Testis (tissue), 2 donors: ENCODE measurements at regions not wholly inside any gene's neighbourhood (a gene's known extent, or its start where the extent isn't known, plus 50 kb on each side); places are given as distances from the start of the nearest gene placed in this dataset.
A peak's percentile ranks its signal among the peaks of the same experiment; 100 is the strongest.
"Not testable (repeated sequence)": the region's sequence is repeated elsewhere in the genome, so short reads cannot be mapped to it uniquely, and the experiment has no call there.

Source experiments
- DNase-seq: peaks from one replicate; pipeline ENCODE4 v3.0.0-alpha.2; 2019
- H3K27ac ChIP-seq, 2 donors: fragments of 200-600 bp; sonication (generic); one replicate each; pipeline ENCODE4 v1.5.1; 2019
- H3K27me3 ChIP-seq: fragments of 200-600 bp; sonication (generic); one replicate; pipeline ENCODE4 v1.5.1; 2019
- H3K36me3 ChIP-seq: fragments of 200-600 bp; sonication (generic); one replicate; pipeline ENCODE4 v1.5.1; 2017; ENCODE audit warnings: low read depth; ENCODE audit errors: missing control alignments
- H3K4me1 ChIP-seq: fragments of 200-600 bp; sonication (generic); one replicate; pipeline ENCODE4 v1.5.1; 2019
- H3K4me3 ChIP-seq, 2 donors: fragments of 200-600 bp; sonication (generic); one replicate each; pipeline ENCODE4 v1.5.1; 2017 to 2019
- H3K9me3 ChIP-seq: fragments of 200-600 bp; sonication (generic); one replicate; pipeline ENCODE4 v1.5.1; 2017
- CTCF ChIP-seq, 3 experiments: fragments of 450-650 bp in 2 of 3; fragments of 200-600 bp in 1 of 3; sonication (generic) in 1 of 3; IDR thresholded peaks; one replicate each; pipeline ENCODE4 v1.5.1; 2016 to 2019; ENCODE audit warnings: antibody characterized with exemption in 3 of 3, mild to moderate bottlenecking in 2 of 3, moderate library complexity in 1 of 3
- POLR2A ChIP-seq: fragments of 450-650 bp; IDR thresholded peaks from one replicate; pipeline ENCODE4 v1.6.1; 2017; ENCODE audit warnings: antibody characterized with exemption, mild to moderate bottlenecking, moderate library complexity
- WGBS, 2 donors: methylation state at CpG; one replicate each; pipeline ENCODE4 v1.1.5; 2018; 5-methylcytosine and 5-hydroxymethylcytosine counted together
- intact Hi-C: fragments of 100-400 bp; cut with DNase I; formaldehyde crosslinking; loops from one replicate; pipeline ENCODE4 v1.15.1; 2023; ENCODE audit warnings: low total_unique reads

DNA sequence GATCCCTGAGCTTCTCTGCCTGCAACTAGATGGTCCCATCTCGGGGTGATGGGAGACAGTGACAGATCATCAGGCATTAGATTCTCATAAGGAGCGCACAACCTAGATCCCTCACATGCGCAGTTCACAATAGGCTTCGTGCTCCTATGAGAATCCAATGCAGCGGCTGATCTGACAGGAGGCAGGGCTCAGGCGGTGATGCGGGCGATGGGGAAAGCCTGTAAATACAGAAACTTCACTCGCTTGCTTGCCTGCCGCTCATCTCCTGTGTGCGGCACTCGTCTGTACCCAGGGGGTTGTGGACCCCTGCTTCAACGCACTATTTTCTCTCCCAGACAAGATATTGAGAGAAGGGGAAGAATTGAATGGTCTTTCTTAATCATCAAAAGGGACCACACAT lies 473.9 kb downstream of the ZNF536 start:
- H3K4me3 ChIP-seq = no peak overlapping the region
- no peaks in the 10 kb centered on the region for H3K4me1 ChIP-seq
- intact Hi-C loops = no loop called here
- H3K36me3 ChIP-seq = no peaks in the 10 kb centered on the region
- no peak for TF ChIP-seq POLR2A
- TF ChIP-seq CTCF (IDR thresholded peaks at IDR 0.05) = no peak
- WGBS, 2 donors = 79 to 91% methylated on average over 13 of the region's 13 CpGs
- DNase-seq = no peak
- H3K9me3 ChIP-seq = no peaks in the 10 kb centered on the region
- H3K27me3 ChIP-seq = no peaks in the 10 kb centered on the region
- no peak overlapping the region for H3K27ac ChIP-seq

GRCh38 chr19:30842926-30843325 lies 470.7 kb downstream of the ZNF536 start:
- intact Hi-C loops = no loop called here
- no peak overlapping the region for H3K27ac ChIP-seq
- no peak overlapping the region for H3K4me3 ChIP-seq
- no peaks in the 10 kb centered on the region for H3K27me3 ChIP-seq
- peak; percentile 31 for DNase-seq
- H3K4me1 ChIP-seq = no peaks in the 10 kb centered on the region
- TF ChIP-seq CTCF (IDR thresholded peaks at IDR 0.05) (no peak), POLR2A (no peak)
- 60 to 71% methylated on average over 8 of the region's 8 CpGs for WGBS, 2 donors
- no peaks in the 10 kb centered on the region for H3K36me3 ChIP-seq
- no peaks in the 10 kb centered on the region for H3K9me3 ChIP-seq

GRCh38 chr19:30841934-30842333 lies 469.8 kb downstream of the ZNF536 start:
- 87 to 92% methylated on average over 4 to 5 of the region's 5 CpGs for WGBS, 2 donors
- H3K27me3 ChIP-seq = no peaks in the 10 kb centered on the region
- H3K9me3 ChIP-seq = no peaks in the 10 kb centered on the region
- H3K4me1 ChIP-seq = no peaks in the 10 kb centered on the region
- intact Hi-C loops = no loop called here
- no peak for DNase-seq
- H3K27ac ChIP-seq = no peak overlapping the region
- H3K36me3 ChIP-seq = no peaks in the 10 kb centered on the region
- no peak overlapping the region for H3K4me3 ChIP-seq
- no peak for TF ChIP-seq CTCF (IDR thresholded peaks at IDR 0.05)
- TF ChIP-seq POLR2A = no peak

- 47 to 51% methylated on average over 5 of the region's 5 CpGs for WGBS, 2 donors
- Histone ChIP-seq H3K36me3 (no peaks in the 10 kb centered on the region), H3K27ac (no peak overlapping the region), H3K4me3 (no peak overlapping the region), H3K4me1 (no peaks in the 10 kb centered on the region), H3K27me3 (no peaks in the 10 kb centered on the region), H3K9me3 (no peaks in the 10 kb centered on the region)
- no peak for DNase-seq
- TF ChIP-seq CTCF (IDR thresholded peaks at IDR 0.05) = no peak
- no peak for TF ChIP-seq POLR2A
- intact Hi-C loops = no loop called here
Observed at GRCh38 chr19:30830875-30831274, 458.7 kb downstream of the ZNF536 start.

DNA sequence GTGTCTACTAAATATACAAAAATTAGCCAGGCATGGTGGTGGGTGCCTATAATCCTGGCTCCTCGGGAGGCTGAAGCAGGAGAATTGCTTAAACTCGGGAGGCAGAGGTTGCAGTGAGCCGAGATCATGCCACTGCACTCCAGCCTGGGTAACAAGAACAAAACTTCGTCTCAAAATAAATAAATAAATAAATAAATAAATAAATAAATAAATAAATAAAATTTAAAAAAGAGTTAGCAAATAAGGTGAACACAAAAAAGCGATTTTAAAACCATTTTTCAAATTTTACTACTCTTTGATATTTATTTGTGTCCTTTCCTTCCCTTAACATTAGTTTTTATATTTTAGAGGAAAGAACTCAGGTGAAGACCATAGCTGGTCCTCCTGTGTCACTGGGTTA lies 453.3 kb downstream of the ZNF536 start:
- H3K4me1 ChIP-seq, H3K27me3 ChIP-seq, H3K36me3 ChIP-seq, H3K9me3 ChIP-seq, intact Hi-C loops, H3K4me3 ChIP-seq, H3K27ac ChIP-seq, DNase-seq: not testable (repeated sequence)
- WGBS, 2 donors = 85 to 89% methylated on average over 5 of the region's 5 CpGs
